ENCODE measurements at regions not wholly inside any gene's neighbourhood (a gene's known extent, or its start where the extent isn't known, plus 50 kb on each side); places are given as distances from the start of the nearest gene placed in this dataset.

DNA sequence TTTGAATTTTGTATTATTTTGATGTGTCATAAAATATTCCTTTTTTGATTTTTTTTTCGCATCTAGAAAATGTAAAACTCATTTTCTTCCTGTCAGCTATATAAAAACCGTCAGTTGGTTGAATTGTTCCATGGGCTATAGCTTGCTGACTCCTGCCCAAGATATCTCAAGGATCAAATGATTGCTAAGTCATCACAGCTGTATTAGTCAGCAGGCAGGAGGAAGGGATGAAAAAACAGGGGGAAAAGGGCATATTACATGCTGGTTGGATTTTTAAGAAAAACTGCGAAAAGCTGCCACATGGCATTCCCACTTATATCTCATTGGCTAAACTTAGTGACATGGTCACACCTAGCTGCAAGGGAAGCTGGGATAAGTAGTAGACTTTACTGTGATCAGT, 569.9 kb downstream of the BCKDHB start (continued):
- TF ChIP-seq, protein P1, sequence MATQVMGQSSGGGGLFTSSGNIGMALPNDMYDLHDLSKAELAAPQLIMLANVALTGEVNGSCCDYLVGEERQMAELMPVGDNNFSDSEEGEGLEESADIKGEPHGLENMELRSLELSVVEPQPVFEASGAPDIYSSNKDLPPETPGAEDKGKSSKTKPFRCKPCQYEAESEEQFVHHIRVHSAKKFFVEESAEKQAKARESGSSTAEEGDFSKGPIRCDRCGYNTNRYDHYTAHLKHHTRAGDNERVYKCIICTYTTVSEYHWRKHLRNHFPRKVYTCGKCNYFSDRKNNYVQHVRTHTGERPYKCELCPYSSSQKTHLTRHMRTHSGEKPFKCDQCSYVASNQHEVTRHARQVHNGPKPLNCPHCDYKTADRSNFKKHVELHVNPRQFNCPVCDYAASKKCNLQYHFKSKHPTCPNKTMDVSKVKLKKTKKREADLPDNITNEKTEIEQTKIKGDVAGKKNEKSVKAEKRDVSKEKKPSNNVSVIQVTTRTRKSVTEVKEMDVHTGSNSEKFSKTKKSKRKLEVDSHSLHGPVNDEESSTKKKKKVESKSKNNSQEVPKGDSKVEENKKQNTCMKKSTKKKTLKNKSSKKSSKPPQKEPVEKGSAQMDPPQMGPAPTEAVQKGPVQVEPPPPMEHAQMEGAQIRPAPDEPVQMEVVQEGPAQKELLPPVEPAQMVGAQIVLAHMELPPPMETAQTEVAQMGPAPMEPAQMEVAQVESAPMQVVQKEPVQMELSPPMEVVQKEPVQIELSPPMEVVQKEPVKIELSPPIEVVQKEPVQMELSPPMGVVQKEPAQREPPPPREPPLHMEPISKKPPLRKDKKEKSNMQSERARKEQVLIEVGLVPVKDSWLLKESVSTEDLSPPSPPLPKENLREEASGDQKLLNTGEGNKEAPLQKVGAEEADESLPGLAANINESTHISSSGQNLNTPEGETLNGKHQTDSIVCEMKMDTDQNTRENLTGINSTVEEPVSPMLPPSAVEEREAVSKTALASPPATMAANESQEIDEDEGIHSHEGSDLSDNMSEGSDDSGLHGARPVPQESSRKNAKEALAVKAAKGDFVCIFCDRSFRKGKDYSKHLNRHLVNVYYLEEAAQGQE (IDR thresholded peaks at IDR 0.05; ENCODE audit: low read depth, low read length): no peak
- TF ChIP-seq RCOR1 (IDR thresholded peaks at IDR 0.05; ENCODE audit: low read length) (no peak), EP300 (IDR thresholded peaks at IDR 0.05; ENCODE audit: borderline replicate concordance in 1 of 2, low read depth in 1 of 2, low read length in 1 of 2) (no peak), CHD2 (IDR thresholded peaks at IDR 0.05; ENCODE audit: low read length, partially characterized antibody) (no peak), FOXM1 (IDR thresholded peaks at IDR 0.05; ENCODE audit: low read depth) (no peak)

DNA sequence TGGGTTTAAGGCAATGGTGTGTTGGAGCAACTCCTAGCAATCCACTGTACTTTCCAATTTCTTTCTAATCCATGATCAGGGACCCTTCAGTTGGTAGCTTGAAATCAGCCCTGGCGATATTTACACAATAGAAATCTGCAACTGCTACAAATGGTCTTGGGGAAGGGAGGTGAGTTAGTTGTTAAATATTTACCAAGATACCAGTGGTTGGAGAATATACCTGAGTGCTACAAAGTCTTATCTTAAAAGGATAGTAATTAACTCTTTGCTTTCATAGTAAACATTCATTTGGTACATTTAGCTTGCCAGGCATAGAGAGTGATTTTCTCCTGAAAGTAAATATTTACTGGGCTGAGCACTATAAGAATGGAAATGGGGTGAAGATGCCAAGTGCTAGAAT, 568.2 kb downstream of the BCKDHB start:
- Histone ChIP-seq H4K20me1 (ENCODE audit: insufficient read depth) (no peaks in the 10 kb centered on the region), H3K9me2 (no peaks in the 10 kb centered on the region), H3F3A (replicated peaks; ENCODE audit: insufficient read depth) (no peaks in the 10 kb centered on the region), H2AFZ (ENCODE audit: low read depth) (no peak overlapping the region), H3K79me2 (ENCODE audit: insufficient read depth) (no peaks in the 10 kb centered on the region), H3K9me3 (no peaks in the 10 kb centered on the region), H3K27me3 (ENCODE audit: insufficient read depth) (no peaks in the 10 kb centered on the region), H3K9ac (no peak overlapping the region), H3K4me2 (no peak overlapping the region), H3K27ac (ENCODE audit: low read depth in 2 of 2, low read length in 1 of 2) (no peak overlapping the region), H3K4me3 (ENCODE audit: low read depth in 2 of 2, low read length in 1 of 2) (no peak overlapping the region), H3K36me3 (replicated peaks in 1 of 2; ENCODE audit: control insufficient read depth in 1 of 2, insufficient read depth in 2 of 2, low read length in 1 of 2) (no peaks in the 10 kb centered on the region), H3K4me1 (ENCODE audit: control insufficient read depth in 1 of 2, insufficient read depth in 2 of 2, low read depth in 1 of 2, low read length in 1 of 2) (no peaks in the 10 kb centered on the region)
- POLR2A ChIA-PET: no interaction called here
- 89% methylated on average over 1 of the region's 1 CpG for WGBS (ENCODE audit: low lambda C conversion rate)
- no peak for DNase-seq
- CTCF ChIA-PET: no interaction called here
- TF ChIP-seq RFX5 (IDR thresholded peaks at IDR 0.05; ENCODE audit: low read length): no peak
- TF ChIP-seq TEAD4 (IDR thresholded peaks at IDR 0.05; ENCODE audit: borderline replicate concordance, insufficient read depth): no peak
- TF ChIP-seq POLR2AphosphoS5 (IDR thresholded peaks at IDR 0.05; ENCODE audit: low read depth, low read length): no peak
- TF ChIP-seq, protein P2, sequence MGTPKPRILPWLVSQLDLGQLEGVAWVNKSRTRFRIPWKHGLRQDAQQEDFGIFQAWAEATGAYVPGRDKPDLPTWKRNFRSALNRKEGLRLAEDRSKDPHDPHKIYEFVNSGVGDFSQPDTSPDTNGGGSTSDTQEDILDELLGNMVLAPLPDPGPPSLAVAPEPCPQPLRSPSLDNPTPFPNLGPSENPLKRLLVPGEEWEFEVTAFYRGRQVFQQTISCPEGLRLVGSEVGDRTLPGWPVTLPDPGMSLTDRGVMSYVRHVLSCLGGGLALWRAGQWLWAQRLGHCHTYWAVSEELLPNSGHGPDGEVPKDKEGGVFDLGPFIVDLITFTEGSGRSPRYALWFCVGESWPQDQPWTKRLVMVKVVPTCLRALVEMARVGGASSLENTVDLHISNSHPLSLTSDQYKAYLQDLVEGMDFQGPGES (IDR thresholded peaks at IDR 0.05; ENCODE audit: low read depth, low read length): no peak
- no peak for TF ChIP-seq MXI1 (IDR thresholded peaks at IDR 0.05; ENCODE audit: low read depth, low read length)
- TF ChIP-seq YY1 (IDR thresholded peaks at IDR 0.05; ENCODE audit: low read depth): no peak
- TF ChIP-seq MEF2A (IDR thresholded peaks at IDR 0.05; ENCODE audit: borderline replicate concordance, low read depth): no peak
- TF ChIP-seq, protein P3, sequence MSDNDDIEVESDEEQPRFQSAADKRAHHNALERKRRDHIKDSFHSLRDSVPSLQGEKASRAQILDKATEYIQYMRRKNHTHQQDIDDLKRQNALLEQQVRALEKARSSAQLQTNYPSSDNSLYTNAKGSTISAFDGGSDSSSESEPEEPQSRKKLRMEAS (IDR thresholded peaks at IDR 0.05; ENCODE audit: low read depth): no peak
- no peak for TF ChIP-seq SMC3 (IDR thresholded peaks at IDR 0.05; ENCODE audit: low read depth, low read length)
- TF ChIP-seq, protein P4, sequence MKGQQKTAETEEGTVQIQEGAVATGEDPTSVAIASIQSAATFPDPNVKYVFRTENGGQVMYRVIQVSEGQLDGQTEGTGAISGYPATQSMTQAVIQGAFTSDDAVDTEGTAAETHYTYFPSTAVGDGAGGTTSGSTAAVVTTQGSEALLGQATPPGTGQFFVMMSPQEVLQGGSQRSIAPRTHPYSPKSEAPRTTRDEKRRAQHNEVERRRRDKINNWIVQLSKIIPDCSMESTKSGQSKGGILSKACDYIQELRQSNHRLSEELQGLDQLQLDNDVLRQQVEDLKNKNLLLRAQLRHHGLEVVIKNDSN (IDR thresholded peaks at IDR 0.05; ENCODE audit: borderline replicate concordance, low read depth): no peak
- TF ChIP-seq FOXM1 (IDR thresholded peaks at IDR 0.05; ENCODE audit: low read depth): no peak
- TF ChIP-seq GABPA (IDR thresholded peaks at IDR 0.05; ENCODE audit: low read depth): no peak
- TF ChIP-seq EZH2phosphoT487 (IDR thresholded peaks at IDR 0.05; ENCODE audit: borderline replicate concordance, low read depth): no peak
- no peak for TF ChIP-seq CHD2 (IDR thresholded peaks at IDR 0.05; ENCODE audit: low read length, partially characterized antibody)
- no peak for TF ChIP-seq FOSL2 (IDR thresholded peaks at IDR 0.05; ENCODE audit: borderline replicate concordance, low read depth)
- no peak for TF ChIP-seq RAD21 (IDR thresholded peaks at IDR 0.05; ENCODE audit: low read length)
- TF ChIP-seq NFIC (IDR thresholded peaks at IDR 0.05; ENCODE audit: borderline replicate concordance): no peak
